Effector memory CD8-positive, alpha-beta T cell (primary cell): ENCODE measurements at regions not wholly inside any gene's neighbourhood (a gene's known extent, or its start where the extent isn't known, plus 50 kb on each side); places are given as distances from the start of the nearest gene placed in this dataset.

Experiments
- ATAC-seq: fragments of 150-1000 bp; cut with Tn5 transposase; replicated peaks from 2 replicates; pipeline ENCODE4 v1.10.0; 2021; ENCODE audit warnings: mild to moderate bottlenecking, moderate library complexity
- DNase-seq, 3 experiments: peaks; one replicate each; pipeline ENCODE4 v3.0.0; 2021
- H3K27ac Mint-ChIP-seq, 2 donors: one replicate each; pipeline ENCODE4 v1.8.0; 2022; ENCODE audit warnings: mild to moderate bottlenecking in 2 of 2, mixed read lengths in 2 of 2, moderate library complexity in 2 of 2
- H3K27me3 Mint-ChIP-seq, 2 donors: one replicate each; pipeline ENCODE4 v1.8.0; 2022; ENCODE audit warnings: mixed read lengths in 2 of 2
- H3K36me3 Mint-ChIP-seq: one replicate; pipeline ENCODE4 v1.8.0; 2022; ENCODE audit warnings: mild to moderate bottlenecking, moderate library complexity, mixed read lengths; ENCODE audit not compliant: insufficient read depth
- H3K4me1 Mint-ChIP-seq, 2 donors: one replicate each; pipeline ENCODE4 v1.8.0; 2022; ENCODE audit warnings: low read depth in 2 of 2, mixed read lengths in 2 of 2
- H3K4me3 Mint-ChIP-seq, 2 donors: one replicate each; pipeline ENCODE4 v1.8.0; 2022; ENCODE audit warnings: mild to moderate bottlenecking in 2 of 2, mixed read lengths in 2 of 2, moderate library complexity in 2 of 2
- H3K9me3 Mint-ChIP-seq, 2 donors: one replicate each; pipeline ENCODE4 v1.8.0; 2022; ENCODE audit warnings: mixed read lengths in 2 of 2

DNA sequence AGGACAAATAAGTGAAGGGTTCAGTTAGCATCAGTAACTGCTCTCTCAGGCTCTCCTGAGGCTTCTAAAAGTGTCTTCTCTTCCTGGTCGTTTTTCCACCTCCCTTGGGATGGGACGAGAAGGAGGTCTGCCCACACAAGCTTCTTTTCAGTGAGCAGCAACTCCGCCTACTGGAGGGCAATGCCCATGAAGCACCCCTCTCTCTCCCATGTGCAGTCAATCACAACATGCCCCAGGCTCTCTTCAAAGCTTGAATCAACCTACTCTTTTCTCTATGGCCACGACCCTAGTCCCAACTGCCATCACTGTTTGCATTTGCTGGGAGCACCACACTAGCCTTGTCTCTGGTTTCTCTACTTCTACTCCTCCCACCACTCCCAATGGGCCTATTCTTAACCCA, 135.6 kb downstream of the RPS24 start:
- ATAC-seq (no peak), DNase-seq (no peak)
- no peak overlapping the region for H3K27ac Mint-ChIP-seq
- no peaks in the 10 kb centered on the region for H3K4me1 Mint-ChIP-seq
- no peaks in the 10 kb centered on the region for H3K9me3 Mint-ChIP-seq
- no peaks in the 10 kb centered on the region for H3K36me3 Mint-ChIP-seq
- no peak overlapping the region for H3K4me3 Mint-ChIP-seq
- peaks cover 0 to 5% of the 10 kb centered on the region in 2 donors for H3K27me3 Mint-ChIP-seq

DNA sequence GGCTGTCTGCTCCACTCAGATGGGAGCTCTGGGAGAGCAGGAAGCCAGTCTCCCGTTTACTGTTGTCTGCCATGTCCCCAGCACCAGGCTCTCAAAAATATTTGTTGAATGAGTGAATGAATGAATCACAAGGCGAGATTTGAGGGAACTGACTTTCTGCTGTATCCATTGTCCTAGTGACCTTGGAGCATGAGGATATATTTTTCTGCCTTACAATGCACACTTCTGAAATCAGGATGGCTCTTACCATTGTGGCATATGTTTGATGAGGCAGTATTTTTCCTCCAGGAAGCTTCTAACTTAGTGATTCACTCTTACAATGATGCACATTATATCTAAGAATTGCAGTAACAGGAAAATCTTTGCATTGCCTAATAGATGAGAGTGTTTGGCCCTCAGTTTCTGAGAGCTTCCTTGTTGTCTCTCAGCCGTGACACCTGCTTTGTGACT, 136.4 kb downstream of the RPS24 start:
- DNase-seq: no peak
- no peak overlapping the region for H3K27ac Mint-ChIP-seq
- H3K27me3 Mint-ChIP-seq: peaks cover 0 to 7% of the 10 kb centered on the region in 2 donors
- no peaks in the 10 kb centered on the region for H3K36me3 Mint-ChIP-seq
- ATAC-seq: no peak
- no peaks in the 10 kb centered on the region for H3K4me1 Mint-ChIP-seq
- H3K4me3 Mint-ChIP-seq: no peak overlapping the region
- no peaks in the 10 kb centered on the region for H3K9me3 Mint-ChIP-seq

DNA sequence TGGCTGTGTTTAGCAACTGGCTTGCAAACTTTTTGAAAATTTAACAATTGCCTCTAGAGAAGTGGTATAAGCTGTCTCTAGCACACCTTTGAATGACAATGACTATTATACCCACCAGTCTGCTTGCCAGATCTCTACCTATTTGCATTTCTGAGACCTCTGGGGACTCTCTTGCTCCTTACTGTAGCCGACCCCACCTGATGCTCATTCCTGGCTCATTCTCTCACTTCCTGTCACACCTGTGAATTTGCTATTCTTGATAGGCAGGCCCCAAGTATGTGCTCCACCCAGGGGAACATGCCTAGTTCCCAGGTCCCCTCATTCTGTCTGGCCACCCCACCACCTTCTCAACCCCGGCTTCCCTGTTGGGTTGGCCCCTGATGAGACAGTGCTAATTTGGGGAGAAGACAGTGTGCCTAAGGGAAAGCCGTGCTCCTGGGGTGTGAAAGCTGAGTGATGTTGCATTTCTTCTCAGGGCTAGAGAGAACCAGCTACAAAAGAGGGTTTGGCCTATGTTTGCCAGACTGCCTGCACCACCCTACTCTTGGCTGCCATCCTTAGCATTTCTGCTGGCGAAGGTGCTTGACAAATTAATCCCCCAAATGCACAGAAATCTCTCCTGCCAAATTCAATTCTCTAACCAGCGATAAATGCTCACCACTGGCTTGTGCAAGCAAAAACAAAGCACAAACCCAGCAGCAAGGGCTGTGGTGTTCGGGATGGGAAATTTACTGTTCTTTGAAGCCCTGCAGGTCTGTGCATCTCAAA, 138.2 kb downstream of the RPS24 start:
- H3K27me3 Mint-ChIP-seq: peaks cover 0 to 15% of the 10 kb centered on the region in 2 donors
- H3K9me3 Mint-ChIP-seq: no peaks in the 10 kb centered on the region
- ATAC-seq (no peak), DNase-seq (no peak)
- H3K4me1 Mint-ChIP-seq: no peaks in the 10 kb centered on the region
- no peak overlapping the region for H3K4me3 Mint-ChIP-seq
- H3K27ac Mint-ChIP-seq: no peak overlapping the region
- H3K36me3 Mint-ChIP-seq: no peaks in the 10 kb centered on the region

DNA sequence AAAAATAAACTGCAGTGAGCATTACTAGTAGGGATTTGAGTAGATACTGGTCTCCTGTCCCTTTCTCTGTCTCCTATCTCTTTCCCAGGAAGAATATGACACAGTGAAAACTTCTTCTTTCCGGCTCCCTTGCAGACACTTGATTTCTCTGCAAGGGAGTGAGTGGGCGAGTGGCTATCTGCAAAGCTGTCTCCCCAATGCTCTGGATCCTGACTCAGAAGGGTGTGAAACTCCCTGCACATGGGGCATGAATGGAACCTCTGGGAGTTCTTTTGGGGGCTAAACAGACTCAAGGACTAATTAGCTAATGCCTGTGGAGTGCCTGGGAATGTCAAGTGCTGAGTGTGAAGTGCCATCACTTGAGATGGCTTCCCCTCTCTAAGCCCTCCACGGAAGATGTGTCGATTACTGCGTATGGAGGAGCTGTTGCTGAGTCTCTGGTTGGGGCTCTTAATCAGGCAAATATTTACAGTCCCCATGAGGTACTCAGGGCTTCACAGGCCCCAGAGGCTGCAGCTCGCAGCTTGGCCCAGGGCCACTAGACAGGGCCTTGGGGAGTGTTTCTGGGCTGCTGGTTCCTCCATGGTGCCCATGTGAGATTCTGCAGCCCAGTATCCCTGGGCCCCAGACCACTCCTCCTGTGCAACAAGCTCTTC, 139.8 kb downstream of the RPS24 start:
- peaks cover 0 to 16% of the 10 kb centered on the region in 2 donors for H3K27me3 Mint-ChIP-seq
- H3K9me3 Mint-ChIP-seq: no peaks in the 10 kb centered on the region

DNA sequence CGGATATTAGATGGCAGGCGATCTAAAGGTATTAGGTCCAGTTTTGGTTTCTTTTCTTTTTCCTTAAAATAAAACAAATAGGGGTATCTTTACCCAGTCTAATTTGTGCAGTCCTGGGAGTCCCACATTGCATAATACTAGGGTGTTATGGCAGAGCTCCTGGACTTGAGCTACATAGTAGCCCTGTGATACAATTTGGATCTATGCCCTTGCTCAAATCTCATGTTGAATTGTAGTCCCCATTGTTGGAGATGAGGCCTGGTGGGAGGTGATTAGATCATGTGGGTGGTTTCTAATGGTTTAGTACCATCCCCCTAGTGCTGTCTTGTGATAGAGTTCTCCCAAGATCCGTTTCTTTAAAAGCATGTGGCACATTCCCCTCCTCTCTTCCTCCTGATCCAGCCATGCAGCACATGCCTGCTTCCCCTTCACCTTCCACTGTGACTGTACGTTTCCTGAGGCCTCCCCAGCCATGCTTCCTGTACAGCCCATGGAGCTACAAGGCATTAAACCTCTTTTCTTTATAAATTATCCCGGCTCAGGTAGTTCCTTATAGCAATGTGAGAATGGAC, 141.9 kb downstream of the RPS24 start:
- H3K4me1 Mint-ChIP-seq: peaks cover 0 to 1% of the 10 kb centered on the region in 2 donors
- no peak overlapping the region for H3K27ac Mint-ChIP-seq
- ATAC-seq (no peak), DNase-seq (no peak)
- H3K9me3 Mint-ChIP-seq: no peaks in the 10 kb centered on the region
- H3K36me3 Mint-ChIP-seq: no peaks in the 10 kb centered on the region
- H3K4me3 Mint-ChIP-seq: no peak overlapping the region
- peaks cover 7 to 36% of the 10 kb centered on the region in 2 donors for H3K27me3 Mint-ChIP-seq

More for the DNA sequence above, 139.8 kb downstream of the RPS24 start:
- Mint-ChIP-seq H3K27ac (no peak overlapping the region), H3K36me3 (no peaks in the 10 kb centered on the region), H3K4me1 (no peaks in the 10 kb centered on the region), H3K4me3 (no peak overlapping the region)
- no peak for ATAC-seq
- DNase-seq: no peak

DNA sequence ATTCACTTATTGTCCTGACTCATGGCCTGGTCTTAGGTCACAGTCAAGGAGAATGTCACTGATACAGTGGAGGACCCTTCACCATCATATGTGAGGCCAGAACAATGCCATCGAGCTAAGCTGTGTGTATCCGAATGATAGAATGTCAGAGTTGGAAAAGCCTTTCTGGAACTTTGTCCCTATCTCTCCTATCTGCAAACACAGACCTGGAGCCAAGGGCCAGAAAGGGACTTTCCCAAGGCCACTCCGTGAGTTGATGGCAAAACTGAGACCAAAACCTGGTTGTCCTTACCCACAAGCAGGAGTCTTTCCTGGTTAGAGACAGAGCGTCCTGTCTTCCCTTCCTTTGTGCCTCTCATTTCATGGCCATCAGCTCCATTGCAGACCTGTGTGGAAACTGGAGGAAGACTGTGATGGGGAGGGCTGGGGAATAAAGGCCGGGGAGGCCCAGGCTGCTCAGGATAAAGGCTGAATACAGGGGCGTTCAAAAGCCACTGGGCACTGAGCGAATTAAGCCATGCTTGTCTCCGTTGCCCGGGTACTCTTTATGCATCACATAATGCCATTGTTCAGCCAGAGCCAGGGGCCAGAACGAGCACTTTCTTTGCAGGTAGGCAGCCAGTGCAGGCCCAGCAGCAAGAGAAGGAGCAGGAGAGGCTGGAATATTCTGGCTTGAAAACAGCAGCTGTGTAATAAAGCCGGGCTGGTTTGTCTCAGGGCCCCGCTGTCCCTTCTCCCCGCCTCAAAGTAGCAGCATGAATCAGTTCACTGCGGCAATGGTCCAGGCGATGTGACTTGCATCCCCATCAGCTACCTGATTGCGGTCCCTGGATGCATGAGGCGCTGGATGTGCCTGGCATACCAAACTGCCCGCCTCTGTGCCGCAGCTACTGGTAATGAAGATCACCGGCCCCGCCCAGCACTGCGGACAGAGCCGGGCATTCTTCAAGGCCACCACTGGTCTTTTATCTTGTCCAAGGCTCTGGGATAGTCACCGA, 143.0 kb downstream of the RPS24 start:
- Mint-ChIP-seq H3K36me3 (no peaks in the 10 kb centered on the region), H3K4me1 (peaks cover 0 to 1% of the 10 kb centered on the region in 2 donors), H3K9me3 (no peaks in the 10 kb centered on the region), H3K27ac (no peak overlapping the region), H3K27me3 (peaks cover 7 to 47% of the 10 kb centered on the region in 2 donors), H3K4me3 (no peak overlapping the region)
- no peak for ATAC-seq
- DNase-seq: no peak

DNA sequence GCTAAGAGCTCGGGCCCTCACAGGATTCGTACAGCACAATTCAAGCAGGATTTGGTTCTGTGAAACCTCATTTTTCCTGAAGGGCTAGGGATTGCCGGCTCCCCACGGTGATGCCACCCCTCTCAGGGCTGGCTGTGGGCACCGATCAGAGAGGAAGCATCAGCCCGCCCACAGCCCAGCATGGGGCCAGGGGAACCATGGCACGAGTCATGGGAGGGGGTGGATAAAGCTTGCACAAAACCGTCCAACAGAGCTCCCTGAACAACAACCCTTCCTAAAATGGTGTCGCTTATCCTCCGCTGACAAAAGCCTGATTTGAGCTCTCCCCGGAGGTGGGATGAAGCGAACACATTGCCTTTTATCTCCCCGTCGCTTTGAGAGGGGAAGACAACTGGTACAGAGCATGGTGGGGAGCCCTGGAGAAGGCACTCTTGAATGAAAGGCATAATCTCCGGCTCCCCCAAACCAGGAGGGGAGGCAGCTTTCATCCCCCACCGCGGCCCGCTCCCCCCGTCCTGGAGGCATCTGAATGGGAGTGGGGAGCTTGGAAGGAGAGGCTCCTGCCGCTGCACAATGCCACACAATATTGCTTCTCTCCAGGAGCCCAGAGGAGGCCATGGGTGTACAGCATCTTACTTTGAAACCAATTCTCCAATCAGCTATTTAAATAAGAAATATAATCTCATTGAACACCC, 144.0 kb downstream of the RPS24 start:
- ATAC-seq (no peak), DNase-seq (no peak)
- H3K4me3 Mint-ChIP-seq: no peak overlapping the region
- peaks cover 0 to 1% of the 10 kb centered on the region in 2 donors for H3K4me1 Mint-ChIP-seq
- H3K36me3 Mint-ChIP-seq: no peaks in the 10 kb centered on the region
- no peaks in the 10 kb centered on the region for H3K9me3 Mint-ChIP-seq
- H3K27ac Mint-ChIP-seq: no peak overlapping the region
- peaks cover 7 to 53% of the 10 kb centered on the region in 2 donors for H3K27me3 Mint-ChIP-seq

DNA sequence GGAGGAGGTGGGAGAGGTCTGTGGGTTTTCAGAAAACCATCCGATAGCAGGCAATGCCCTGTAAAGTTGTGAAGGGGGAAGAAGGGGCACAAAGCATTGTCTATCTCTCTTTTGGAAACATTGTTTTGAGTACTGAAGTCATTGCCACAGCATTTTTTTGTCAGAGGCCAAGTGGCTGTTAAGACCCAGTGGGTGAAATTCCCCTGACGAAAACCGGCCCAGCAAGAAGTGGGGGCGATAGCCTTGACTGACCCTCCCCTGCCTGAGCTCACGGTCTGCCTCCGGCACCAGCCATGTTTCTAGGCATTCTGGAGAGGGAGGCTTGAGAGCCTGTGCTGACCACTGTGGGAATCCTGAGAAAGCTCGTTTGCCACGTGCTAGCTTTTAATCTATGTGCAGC, 144.7 kb downstream of the RPS24 start:
- Mint-ChIP-seq H3K27ac (no peak overlapping the region), H3K4me1 (peaks cover 0 to 1% of the 10 kb centered on the region in 2 donors), H3K36me3 (no peaks in the 10 kb centered on the region), H3K4me3 (no peak overlapping the region), H3K9me3 (no peaks in the 10 kb centered on the region), H3K27me3 (peaks cover 7 to 53% of the 10 kb centered on the region in 2 donors)
- ATAC-seq (no peak), DNase-seq (no peak)

DNA sequence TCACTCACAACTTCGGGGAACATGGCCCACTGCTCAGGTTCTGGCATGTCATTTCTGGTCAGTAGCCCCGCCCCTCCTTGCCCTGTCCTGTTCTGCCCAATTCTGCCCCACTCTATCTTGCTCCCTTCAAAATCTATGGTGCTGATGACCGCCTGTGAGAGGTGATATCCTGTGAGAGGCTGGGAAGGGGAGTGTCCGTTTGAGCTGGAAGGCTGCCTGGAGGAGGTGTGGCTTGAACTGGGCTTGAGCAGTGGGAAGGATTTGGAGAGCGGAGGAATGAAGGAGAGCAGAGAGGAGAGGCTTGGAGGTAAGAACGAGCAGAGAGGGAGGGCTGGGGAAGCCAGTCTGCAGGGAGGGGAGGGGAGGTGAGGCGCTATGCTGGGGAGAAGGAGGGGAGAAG, 145.3 kb downstream of the RPS24 start:
- DNase-seq (no peak), ATAC-seq (no peak)
- H3K36me3 Mint-ChIP-seq: no peaks in the 10 kb centered on the region
- H3K4me1 Mint-ChIP-seq: peaks cover 0 to 1% of the 10 kb centered on the region in 2 donors
- H3K9me3 Mint-ChIP-seq: no peaks in the 10 kb centered on the region
- H3K4me3 Mint-ChIP-seq: no peak overlapping the region
- peaks cover 7 to 53% of the 10 kb centered on the region in 2 donors for H3K27me3 Mint-ChIP-seq
- no peak overlapping the region for H3K27ac Mint-ChIP-seq

DNA sequence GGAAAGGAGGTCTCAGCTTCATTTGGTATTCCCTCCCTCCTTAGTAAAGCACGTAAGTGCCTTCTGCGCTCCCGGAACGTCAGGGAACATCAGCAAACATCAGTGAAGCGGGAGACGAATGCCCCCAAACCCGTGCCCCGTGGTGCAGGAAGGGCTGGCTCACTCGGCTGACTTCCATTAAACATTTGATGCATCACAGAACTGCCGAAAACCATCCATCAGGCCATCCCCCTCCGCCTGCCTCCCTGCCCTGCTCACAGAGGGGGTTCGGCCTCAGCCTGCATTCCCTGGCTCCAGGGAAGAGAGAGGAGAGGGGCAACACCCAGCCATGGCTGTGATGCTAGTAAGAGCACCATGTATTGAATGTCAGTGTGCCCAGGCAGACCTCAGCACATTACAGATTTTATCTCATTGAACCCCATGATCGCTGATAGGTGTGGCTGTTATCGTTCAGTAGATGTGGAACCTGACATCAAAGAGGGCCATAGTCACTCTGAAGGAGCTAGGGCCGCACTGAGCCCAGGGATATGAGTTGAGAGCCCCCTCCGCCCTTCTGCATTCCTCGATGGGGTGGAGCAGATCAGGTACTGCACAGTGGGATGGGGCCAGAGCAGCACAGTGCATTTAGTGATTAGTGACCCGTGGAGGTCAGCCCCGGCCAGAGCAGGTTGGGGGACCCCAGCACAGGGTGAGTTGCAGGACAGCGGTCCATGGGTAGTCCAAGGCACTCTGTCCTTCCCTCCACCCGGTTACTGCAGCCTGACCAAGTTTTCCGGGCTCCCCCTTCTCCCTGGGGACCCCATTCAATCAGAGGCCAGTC, 146.4 kb downstream of the RPS24 start:
- no peak for DNase-seq
- peaks cover 0 to 3% of the 10 kb centered on the region in 2 donors for H3K4me1 Mint-ChIP-seq
- peaks cover 5% of the 10 kb centered on the region for H3K36me3 Mint-ChIP-seq
- no peak overlapping the region for H3K4me3 Mint-ChIP-seq
- H3K27ac Mint-ChIP-seq: no peak overlapping the region
- H3K27me3 Mint-ChIP-seq: peaks cover 7 to 45% of the 10 kb centered on the region in 2 donors
- H3K9me3 Mint-ChIP-seq: no peaks in the 10 kb centered on the region
- ATAC-seq: no peak

DNA sequence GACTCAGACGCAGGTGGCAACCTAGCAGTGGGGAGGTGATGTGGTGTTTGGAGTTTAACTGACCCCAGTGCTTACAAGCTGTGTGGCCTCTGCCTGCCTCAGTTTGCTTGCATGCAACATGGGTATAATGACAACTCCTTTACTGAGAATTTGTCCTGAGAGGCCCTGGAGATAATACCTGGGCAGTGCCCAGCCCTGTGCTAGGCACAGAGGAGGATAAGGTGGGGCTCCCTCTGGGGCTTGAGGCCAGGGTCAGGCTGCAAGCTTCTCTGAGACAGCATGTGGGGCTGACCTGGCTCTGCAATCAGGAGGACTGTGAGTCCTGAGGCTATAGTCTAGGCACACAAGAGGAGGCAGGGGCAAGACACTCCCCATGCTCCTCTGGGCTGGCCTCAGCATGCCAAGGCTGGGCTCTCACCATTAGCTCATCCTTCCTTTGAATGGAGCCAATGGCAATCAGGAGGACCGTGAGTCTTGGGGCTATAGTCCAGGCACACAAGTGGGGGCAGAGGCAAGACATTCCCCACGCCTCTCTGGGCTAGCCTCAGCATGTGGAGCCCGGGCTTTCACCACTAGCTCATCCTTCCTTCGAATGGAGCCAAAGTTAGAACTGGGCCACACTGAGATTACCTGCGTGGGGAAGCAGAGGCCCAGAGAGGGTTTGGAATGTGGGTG, 147.9 kb downstream of the RPS24 start:
- peaks cover 7% of the 10 kb centered on the region for H3K36me3 Mint-ChIP-seq
- peaks cover 0 to 3% of the 10 kb centered on the region in 2 donors for H3K4me1 Mint-ChIP-seq
- H3K27ac Mint-ChIP-seq: no peak overlapping the region
- no peak overlapping the region for H3K4me3 Mint-ChIP-seq
- no peak for DNase-seq
- no peak for ATAC-seq
- H3K27me3 Mint-ChIP-seq: peaks cover 7 to 38% of the 10 kb centered on the region in 2 donors
- H3K9me3 Mint-ChIP-seq: no peaks in the 10 kb centered on the region
